IMR-90 (cell line): ENCODE measurements at regions not wholly inside any gene's neighbourhood (a gene's known extent, or its start where the extent isn't known, plus 50 kb on each side); places are given as distances from the start of the nearest gene placed in this dataset.
A peak's percentile ranks its signal among the peaks of the same experiment; 100 is the strongest.

ENCODE experiments used
- ATAC-seq: fragments of 200-7000 bp; cut with Tn5 transposase; 2 replicates; pipeline ENCODE4 v1.9.1; 2020; ENCODE audit warnings: low read depth, mild to moderate bottlenecking, moderate library complexity
- BruUV-seq: library from RNA; stranded (reverse); fragments of 400-500 nt; replicated peaks from 2 replicates; lab custom pipeline; 2021; lab: Mats Ljungman, UMichigan
- CTCF ChIA-PET: fragments of 300-600 bp; formaldehyde crosslinking; extraction: SDS; loops from one replicate; lab custom pipeline; 2021; ENCODE audit warnings: antibody characterized with exemption; lab: Yijun Ruan, JAX
- POLR2A ChIA-PET: fragments of 300-600 bp; sonication (Branson Sonifier 250); formaldehyde crosslinking; loops from one replicate; lab custom pipeline; 2022; ENCODE audit warnings: antibody characterized with exemption; ENCODE audit not compliant: unreplicated experiment; lab: Charles Lee
- DNase-seq: peaks from one replicate; pipeline ENCODE4 v3.0.0; 2013
- H2AFZ ChIP-seq: replicated peaks from 2 replicates; pipeline ENCODE3; 2013; ENCODE audit warnings: low read length, mild to moderate bottlenecking; ENCODE audit not compliant: poor library complexity
- H2AK5ac ChIP-seq: 2 replicates; pipeline ENCODE4 v1.6.1; 2013; ENCODE audit warnings: low read depth, low read length, inconsistent platforms
- H2AK9ac ChIP-seq: replicated peaks from 2 replicates; pipeline ENCODE3; 2013; ENCODE audit warnings: mild to moderate bottlenecking, low read depth, low read length, moderate library complexity; ENCODE audit not compliant: poor library complexity
- H2BK120ac ChIP-seq: 2 replicates; pipeline ENCODE4 v1.6.1; 2013; ENCODE audit warnings: low read depth, low read length, inconsistent platforms
- H2BK15ac ChIP-seq: 3 replicates; pipeline ENCODE4 v1.6.1; 2013; ENCODE audit warnings: low read depth, low read length, inconsistent platforms
- H2BK20ac ChIP-seq: 2 replicates; pipeline ENCODE4 v1.6.1; 2013; ENCODE audit warnings: low read depth, mild to moderate bottlenecking, inconsistent platforms, low read length, moderate library complexity
- H2BK5ac ChIP-seq: 2 replicates; pipeline ENCODE4 v1.6.1; 2013; ENCODE audit warnings: mild to moderate bottlenecking, low read depth, low read length, inconsistent platforms; ENCODE audit not compliant: poor library complexity, severe bottlenecking
- H3K14ac ChIP-seq: replicated peaks from 2 replicates; pipeline ENCODE4 v1.6.1; 2013; ENCODE audit warnings: low read depth, low read length, inconsistent platforms
- H3K18ac ChIP-seq: 2 replicates; pipeline ENCODE4 v1.6.1; 2013; ENCODE audit warnings: low read depth, low read length, control low read depth
- H3K23ac ChIP-seq: 2 replicates; pipeline ENCODE4 v1.6.1; 2013; ENCODE audit warnings: low read depth, low read length, inconsistent platforms
- H3K27ac ChIP-seq: 2 replicates; pipeline ENCODE4 v1.5.1; 2013; ENCODE audit warnings: mild to moderate bottlenecking, control low read depth, low read length; ENCODE audit not compliant: insufficient read depth
- H3K27me3 ChIP-seq: 2 replicates; pipeline ENCODE4 v1.6.1; 2013; ENCODE audit warnings: low read length; ENCODE audit not compliant: control insufficient read depth, insufficient read depth
- H3K36me3 ChIP-seq: 2 replicates; pipeline ENCODE4 v1.6.1; 2013; ENCODE audit warnings: low read length, mixed read lengths; ENCODE audit not compliant: control insufficient read depth, insufficient read depth
- H3K4ac ChIP-seq: 2 replicates; pipeline ENCODE4 v1.6.1; 2013; ENCODE audit warnings: low read depth, low read length, inconsistent platforms
- H3K4me1 ChIP-seq: 2 replicates; pipeline ENCODE4 v1.6.1; 2013; ENCODE audit warnings: low read length, mixed read lengths; ENCODE audit not compliant: control insufficient read depth, insufficient read depth
- H3K4me2 ChIP-seq: 2 replicates; pipeline ENCODE4 v1.6.1; 2013; ENCODE audit warnings: low read depth, mild to moderate bottlenecking, control low read depth, low read length, moderate library complexity
- H3K4me3 ChIP-seq: 2 replicates; pipeline ENCODE4 v1.5.1; 2013; ENCODE audit warnings: low read depth, mild to moderate bottlenecking, control low read depth, low read length, moderate library complexity; ENCODE audit not compliant: insufficient read depth
- H3K56ac ChIP-seq: 2 replicates; pipeline ENCODE4 v1.6.1; 2013; ENCODE audit warnings: low read length, inconsistent platforms; ENCODE audit not compliant: insufficient read depth; ENCODE audit errors: extremely low read depth
- H3K79me1 ChIP-seq, 2 experiments: 2 replicates each; pipeline ENCODE4 v1.6.1; 2013; ENCODE audit warnings: low read length in 2 of 2, inconsistent platforms in 1 of 2, low read depth in 1 of 2
- H3K9ac ChIP-seq: 2 replicates; pipeline ENCODE4 v1.6.1; 2013; ENCODE audit warnings: low read depth, low read length, control low read depth
- H3K9me1 ChIP-seq: 2 replicates; pipeline ENCODE4 v1.6.1; 2013; ENCODE audit warnings: low read length, inconsistent platforms; ENCODE audit not compliant: insufficient read depth
- H3K9me3 ChIP-seq: 2 replicates; pipeline ENCODE4 v1.6.1; 2013; ENCODE audit warnings: low read length; ENCODE audit not compliant: control insufficient read depth, insufficient read depth
- H4K20me1 ChIP-seq: 2 replicates; pipeline ENCODE4 v1.6.1; 2013; ENCODE audit warnings: low read length, inconsistent platforms; ENCODE audit not compliant: insufficient read depth
- H4K5ac ChIP-seq: 2 replicates; pipeline ENCODE4 v1.6.1; 2013; ENCODE audit warnings: mild to moderate bottlenecking, low read depth, low read length, control low read depth
- H4K8ac ChIP-seq, 2 experiments: 2 replicates each; pipeline ENCODE4 v1.6.1; 2013; ENCODE audit warnings: low read depth in 2 of 2, low read length in 2 of 2, control low read depth in 1 of 2, inconsistent platforms in 1 of 2
- H4K91ac ChIP-seq: 2 replicates; pipeline ENCODE4 v1.6.1; 2013; ENCODE audit warnings: low read depth, low read length, inconsistent platforms; ENCODE audit not compliant: insufficient read depth
- BHLHE40 ChIP-seq: fragments of 150-350 bp; IDR thresholded peaks from 2 replicates; pipeline ENCODE4 v1.6.1; 2016; ENCODE audit warnings: mild to moderate bottlenecking, low read depth, low read length
- CHD1 ChIP-seq: IDR thresholded peaks from 2 replicates; pipeline ENCODE4 v1.6.1; 2012; ENCODE audit warnings: low read depth, low read length, improper control_type of control experiment
- MAZ ChIP-seq: IDR thresholded peaks from 2 replicates; pipeline ENCODE4 v1.6.1; 2012; ENCODE audit warnings: low read depth, mild to moderate bottlenecking, low read length, improper control_type of control experiment, moderate library complexity, borderline replicate concordance
- NFE2L2 ChIP-seq: fragments of 150-350 bp; IDR thresholded peaks from 2 replicates; pipeline ENCODE4 v1.6.1; 2016; ENCODE audit warnings: low read depth, mild to moderate bottlenecking, low read length
- RAD21 ChIP-seq: IDR thresholded peaks from 2 replicates; pipeline ENCODE4 v1.6.1; 2012; ENCODE audit warnings: low read length, improper control_type of control experiment
- RFX5 ChIP-seq: IDR thresholded peaks from 2 replicates; pipeline ENCODE4 v1.8.0; 2012; ENCODE audit warnings: low read depth, mild to moderate bottlenecking, low read length, moderate library complexity
- WGBS, 2 experiments: methylation state at CpG; one replicate each; pipeline versions ENCODE4 v1.1.5 to v1.1.7; 2013; ENCODE audit warnings: missing lambda C conversion rate in 2 of 2; ENCODE audit not compliant: insufficient read length in 1 of 2; ENCODE audit errors: extremely low coverage in 2 of 2; 5-methylcytosine and 5-hydroxymethylcytosine counted together
- dilution Hi-C: fragments of 300-500 bp; cut with HindIII; formaldehyde crosslinking; loops from one replicate; pipeline ENCODE4 v1.14.3; 2018; ENCODE audit warnings: low sequenced_read_pairs; ENCODE audit not compliant: unreplicated experiment
- in situ Hi-C: fragments of 300-500 bp; cut with MboI; formaldehyde crosslinking; loops from 3 replicates; pipeline ENCODE4 v1.14.3; 2019; ENCODE audit warnings: low sequenced_read_pairs, inconsistent platforms, mixed read lengths
- intact Hi-C: fragments of 100-400 bp; cut with micrococcal nuclease; formaldehyde crosslinking; loops from 2 replicates; pipeline ENCODE4 v1.10.0; 2022
- TF ChIP-seq, protein P1 (sequence below): conservative IDR thresholded peaks from 2 replicates; pipeline ENCODE4 v1.5.1; 2012; ENCODE audit warnings: mild to moderate bottlenecking, low read depth, low read length, improper control_type of control experiment
- TF ChIP-seq, protein P2 (sequence below): fragments of 150-350 bp; IDR thresholded peaks from 2 replicates; pipeline ENCODE4 v1.6.1; 2017; ENCODE audit warnings: mild to moderate bottlenecking, antibody characterized with exemption, low read length, low read depth

DNA sequence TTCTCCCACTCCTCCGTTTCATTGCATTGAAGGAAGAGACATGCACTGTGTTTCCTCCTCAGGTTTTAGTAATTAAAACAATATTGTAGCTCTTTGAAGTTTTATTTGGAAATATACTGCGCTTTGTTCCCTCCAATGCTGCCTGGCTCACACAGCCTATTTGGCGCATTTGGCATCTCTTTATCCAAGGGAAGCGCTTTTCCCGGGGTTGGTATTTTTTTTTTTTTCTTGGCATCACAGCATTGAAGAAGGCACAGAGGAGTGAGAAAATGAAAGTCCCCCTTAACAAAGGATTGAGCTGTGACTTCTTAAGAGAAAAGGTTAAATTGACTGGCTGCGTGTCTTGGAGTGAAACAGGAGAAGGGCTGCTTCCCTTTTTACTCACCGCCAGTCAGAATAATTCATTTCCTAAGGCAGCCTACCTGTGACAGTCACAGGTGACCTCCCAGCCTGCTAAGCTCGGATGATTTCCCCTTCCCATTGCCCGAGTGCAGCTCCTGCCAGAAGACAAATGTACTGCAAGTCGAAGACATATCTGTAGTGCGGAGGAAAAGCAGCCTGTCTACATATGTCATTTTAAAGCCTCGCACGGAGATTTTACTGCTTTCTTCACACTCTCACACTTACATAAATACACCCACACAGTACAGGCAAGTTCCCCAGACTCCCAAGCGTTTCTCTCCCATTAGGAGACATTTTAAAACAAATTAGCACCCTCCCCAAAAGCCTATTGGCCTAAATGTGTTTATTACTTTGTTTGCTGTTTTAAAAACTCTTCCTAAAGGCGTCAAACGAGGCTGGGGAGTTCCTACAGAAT, 665.5 kb upstream of the ZNF608 start:
- peak overlapping the region; percentile 11 to 67; a peak in 3 of 4 replicates for H4K8ac ChIP-seq
- peak overlapping the region; percentile 41 for H2AK5ac ChIP-seq
- peak overlapping the region; percentile 7 for H2AK9ac ChIP-seq
- peak overlapping the region; percentile 71 for H3K4ac ChIP-seq
- H3K18ac ChIP-seq = peak overlapping the region; percentile 69
- peak overlapping the region; percentile 93 for H2BK20ac ChIP-seq
- 78% methylated on average over 5 of the region's 16 CpGs; no CpG with 5 or more reads in 1 of the 2 experiments for WGBS, 2 experiments
- peak overlapping the region; percentile 54 for H2AFZ ChIP-seq
- peak overlapping the region; percentile 24; the same call in 2 of the 3 replicates for H2BK15ac ChIP-seq
- BruUV-seq = no TSS peak
- intact Hi-C loops (loop anchor here (1.0 to 5.0 kb wide), 5 partner anchors 72 to 760 kb away; no protein-coding TSS in a partner anchor), in situ Hi-C loops (loop anchor here (10.0 kb wide), 1 partner anchor 667 kb away; the partner anchor contains the start of gene ZNF608), dilution Hi-C loops (no loop called here)
- TF ChIP-seq BHLHE40 (no peak), NFE2L2 (no peak), CHD1 (no peak), MAZ (no peak), RFX5 (no peak), RAD21 (no peak)
- TF ChIP-seq, protein P1, sequence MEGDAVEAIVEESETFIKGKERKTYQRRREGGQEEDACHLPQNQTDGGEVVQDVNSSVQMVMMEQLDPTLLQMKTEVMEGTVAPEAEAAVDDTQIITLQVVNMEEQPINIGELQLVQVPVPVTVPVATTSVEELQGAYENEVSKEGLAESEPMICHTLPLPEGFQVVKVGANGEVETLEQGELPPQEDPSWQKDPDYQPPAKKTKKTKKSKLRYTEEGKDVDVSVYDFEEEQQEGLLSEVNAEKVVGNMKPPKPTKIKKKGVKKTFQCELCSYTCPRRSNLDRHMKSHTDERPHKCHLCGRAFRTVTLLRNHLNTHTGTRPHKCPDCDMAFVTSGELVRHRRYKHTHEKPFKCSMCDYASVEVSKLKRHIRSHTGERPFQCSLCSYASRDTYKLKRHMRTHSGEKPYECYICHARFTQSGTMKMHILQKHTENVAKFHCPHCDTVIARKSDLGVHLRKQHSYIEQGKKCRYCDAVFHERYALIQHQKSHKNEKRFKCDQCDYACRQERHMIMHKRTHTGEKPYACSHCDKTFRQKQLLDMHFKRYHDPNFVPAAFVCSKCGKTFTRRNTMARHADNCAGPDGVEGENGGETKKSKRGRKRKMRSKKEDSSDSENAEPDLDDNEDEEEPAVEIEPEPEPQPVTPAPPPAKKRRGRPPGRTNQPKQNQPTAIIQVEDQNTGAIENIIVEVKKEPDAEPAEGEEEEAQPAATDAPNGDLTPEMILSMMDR = no peak
- TF ChIP-seq, protein P2, sequence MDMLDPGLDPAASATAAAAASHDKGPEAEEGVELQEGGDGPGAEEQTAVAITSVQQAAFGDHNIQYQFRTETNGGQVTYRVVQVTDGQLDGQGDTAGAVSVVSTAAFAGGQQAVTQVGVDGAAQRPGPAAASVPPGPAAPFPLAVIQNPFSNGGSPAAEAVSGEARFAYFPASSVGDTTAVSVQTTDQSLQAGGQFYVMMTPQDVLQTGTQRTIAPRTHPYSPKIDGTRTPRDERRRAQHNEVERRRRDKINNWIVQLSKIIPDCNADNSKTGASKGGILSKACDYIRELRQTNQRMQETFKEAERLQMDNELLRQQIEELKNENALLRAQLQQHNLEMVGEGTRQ = no peak
- no peaks in the 10 kb centered on the region for H3K79me1 ChIP-seq
- 0 out of 2 replicates have a peak, but pooled peaks cover 5% of the 10 kb centered on the region for H3K9me1 ChIP-seq
- CTCF ChIA-PET = no interaction called here
- H3K36me3 ChIP-seq = no peaks in the 10 kb centered on the region
- no peak overlapping the region for H3K4me3 ChIP-seq
- H3K27ac ChIP-seq = no peak overlapping the region
- peak overlapping the region; percentile 68 for H3K14ac ChIP-seq
- peak overlapping the region; percentile 92 for H2BK120ac ChIP-seq
- ATAC-seq (no peak), DNase-seq (no peak)
- no peaks in the 10 kb centered on the region for H3K9me3 ChIP-seq
- H3K56ac ChIP-seq = peak overlapping the region; percentile 44; the same call in 1 of the 2 replicates
- H3K27me3 ChIP-seq = no peaks in the 10 kb centered on the region
- 0 out of 2 replicates have a peak overlapping the region, but pooled peaks have one; percentile 5 for H3K9ac ChIP-seq
- H4K91ac ChIP-seq = peak overlapping the region; percentile 63; the same call in 1 of the 2 replicates
- peaks cover 20% of the 10 kb centered on the region for H3K4me1 ChIP-seq
- peak overlapping the region; percentile 23 for H3K4me2 ChIP-seq
- H2BK5ac ChIP-seq = no peak overlapping the region
- H4K20me1 ChIP-seq = no peaks in the 10 kb centered on the region
- peak overlapping the region; percentile 50; the same call in 1 of the 2 replicates for H3K23ac ChIP-seq
- H4K5ac ChIP-seq = peak overlapping the region; percentile 32; the same call in 1 of the 2 replicates
- POLR2A ChIA-PET = interaction anchor here (0.6 kb wide), 1 partner anchor 65 kb away, joined by 6 read pairs; no protein-coding TSS in a partner anchor
